ENCODE measurements at regions not wholly inside any gene's neighbourhood (a gene's known extent, or its start where the extent isn't known, plus 50 kb on each side); places are given as distances from the start of the nearest gene placed in this dataset.

- no peak for TF ChIP-seq CTCF (conservative IDR thresholded peaks at IDR 0.05; ENCODE audit: low read depth, low read length)
- no peak for TF ChIP-seq EZH2 (IDR thresholded peaks at IDR 0.05; ENCODE audit: borderline replicate concordance, low read depth, low read length, poor library complexity, severe bottlenecking)
Measured at GRCh38 chr4:114487101-114487500, 111.5 kb upstream of the UGT8 start.
